Tibial nerve (tissue), 4 donors: ENCODE measurements at regions not wholly inside any gene's neighbourhood (a gene's known extent, or its start where the extent isn't known, plus 50 kb on each side); places are given as distances from the start of the nearest gene placed in this dataset.

Experiments used
- DNase-seq, 2 donors: peaks; one replicate each; pipeline ENCODE4 v3.0.0-alpha.2; 2019; ENCODE audit warnings: low spot score in 2 of 2
- H3K27ac ChIP-seq, 4 donors: fragments of 200-600 bp; sonication (generic) in 3 of 4; one replicate each; pipeline ENCODE4 v1.5.1; 2017 to 2019; ENCODE audit warnings: mild to moderate bottlenecking in 1 of 4
- H3K27me3 ChIP-seq, 2 donors: fragments of 200-600 bp; sonication (generic) in 1 of 2; one replicate each; pipeline versions ENCODE4 v1.5.1 to v1.6.0; 2017 to 2019
- H3K36me3 ChIP-seq, 3 donors: fragments of 200-600 bp; sonication (generic); one replicate each; pipeline ENCODE4 v1.5.1; 2018 to 2019
- H3K4me1 ChIP-seq, 4 donors: fragments of 200-600 bp; sonication (generic) in 3 of 4; one replicate each; pipeline ENCODE4 v1.5.1; 2017 to 2019
- H3K4me3 ChIP-seq, 4 donors: fragments of 200-600 bp; sonication (generic) in 3 of 4; one replicate each; pipeline ENCODE4 v1.5.1; 2017 to 2019; ENCODE audit warnings: mild to moderate bottlenecking in 1 of 4, moderate library complexity in 1 of 4
- H3K9me3 ChIP-seq, 4 donors: fragments of 200-600 bp; sonication (generic) in 3 of 4; one replicate each; pipeline ENCODE4 v1.5.1; 2017 to 2019
- EP300 ChIP-seq, 2 donors: sonication (generic); formaldehyde crosslinking; IDR thresholded peaks; one replicate each; pipeline ENCODE4 v1.6.1; 2017; ENCODE audit warnings: antibody characterized with exemption in 2 of 2, mild to moderate bottlenecking in 1 of 2
- POLR2A ChIP-seq, 2 donors: fragments of 450-650 bp; IDR thresholded peaks; one replicate each; pipeline ENCODE4 v1.6.1; 2017; ENCODE audit warnings: antibody characterized with exemption in 2 of 2, mild to moderate bottlenecking in 2 of 2, moderate library complexity in 2 of 2
- WGBS, 2 donors: methylation state at CpG; one replicate each; pipeline ENCODE4 v1.1.5; 2018; 5-methylcytosine and 5-hydroxymethylcytosine counted together
- TF ChIP-seq, protein P1 (sequence below), 5 experiments: fragments of 200-600 bp in 3 of 5; fragments of 450-650 bp in 2 of 5; sonication (generic) in 3 of 5; IDR thresholded peaks; one replicate each; pipeline ENCODE4 v1.5.1; 2016 to 2019; ENCODE audit warnings: antibody characterized with exemption in 5 of 5, mild to moderate bottlenecking in 3 of 5, moderate library complexity in 2 of 5

DNA sequence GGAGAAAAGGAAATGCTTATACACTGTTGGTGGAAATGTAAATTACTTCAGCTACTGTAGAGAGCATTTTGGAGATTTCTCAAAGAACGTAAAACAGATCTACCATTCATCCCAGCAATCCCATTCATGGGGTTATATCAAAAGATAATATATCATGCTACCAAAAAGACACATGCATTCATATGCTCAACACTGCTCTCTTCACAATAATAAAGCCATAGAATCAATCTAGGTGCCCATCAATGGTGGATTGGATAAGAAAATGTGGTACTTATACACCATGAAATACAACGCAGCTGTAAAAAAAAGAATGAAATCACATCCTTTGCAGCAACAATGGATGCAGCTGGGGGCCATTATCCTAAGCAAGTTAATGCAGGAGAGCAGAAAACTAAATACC, 1487.7 kb upstream of the SEL1L start:
- Histone ChIP-seq H3K36me3 (no peaks in the 10 kb centered on the region), H3K4me1 (no peaks in the 10 kb centered on the region), H3K27me3 (no peaks in the 10 kb centered on the region), H3K9me3 (no peaks in the 10 kb centered on the region), H3K4me3 (no peak overlapping the region), H3K27ac (no peak overlapping the region)
- DNase-seq = no peak
- WGBS, 2 donors = 51 to 53% methylated on average over 2 of the region's 2 CpGs
- no peak for TF ChIP-seq EP300 (IDR thresholded peaks at IDR 0.05)
- no peak for TF ChIP-seq POLR2A (IDR thresholded peaks at IDR 0.05)
- TF ChIP-seq, protein P1, sequence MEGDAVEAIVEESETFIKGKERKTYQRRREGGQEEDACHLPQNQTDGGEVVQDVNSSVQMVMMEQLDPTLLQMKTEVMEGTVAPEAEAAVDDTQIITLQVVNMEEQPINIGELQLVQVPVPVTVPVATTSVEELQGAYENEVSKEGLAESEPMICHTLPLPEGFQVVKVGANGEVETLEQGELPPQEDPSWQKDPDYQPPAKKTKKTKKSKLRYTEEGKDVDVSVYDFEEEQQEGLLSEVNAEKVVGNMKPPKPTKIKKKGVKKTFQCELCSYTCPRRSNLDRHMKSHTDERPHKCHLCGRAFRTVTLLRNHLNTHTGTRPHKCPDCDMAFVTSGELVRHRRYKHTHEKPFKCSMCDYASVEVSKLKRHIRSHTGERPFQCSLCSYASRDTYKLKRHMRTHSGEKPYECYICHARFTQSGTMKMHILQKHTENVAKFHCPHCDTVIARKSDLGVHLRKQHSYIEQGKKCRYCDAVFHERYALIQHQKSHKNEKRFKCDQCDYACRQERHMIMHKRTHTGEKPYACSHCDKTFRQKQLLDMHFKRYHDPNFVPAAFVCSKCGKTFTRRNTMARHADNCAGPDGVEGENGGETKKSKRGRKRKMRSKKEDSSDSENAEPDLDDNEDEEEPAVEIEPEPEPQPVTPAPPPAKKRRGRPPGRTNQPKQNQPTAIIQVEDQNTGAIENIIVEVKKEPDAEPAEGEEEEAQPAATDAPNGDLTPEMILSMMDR (IDR thresholded peaks at IDR 0.05) = no peak

DNA sequence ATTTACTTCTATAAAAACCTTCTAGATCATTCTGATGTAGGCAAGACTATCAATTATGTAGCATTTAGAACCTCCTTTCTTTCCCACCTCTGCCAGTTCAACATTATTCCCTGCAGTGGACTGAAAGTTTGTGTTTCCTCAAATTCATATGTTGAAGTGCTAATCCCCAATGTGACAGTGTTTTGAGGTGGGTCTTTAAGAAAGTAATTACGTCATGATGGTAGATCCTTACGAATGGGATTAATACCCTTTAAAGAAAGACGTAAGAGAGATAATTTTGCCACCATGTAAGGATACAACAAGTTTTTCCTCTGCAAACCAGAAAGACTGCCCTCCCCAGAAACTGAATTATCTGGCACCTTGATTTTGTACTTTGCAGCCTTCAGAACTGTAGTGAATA, 1489.7 kb upstream of the SEL1L start:
- 76 to 79% methylated on average over 3 of the region's 3 CpGs for WGBS, 2 donors
- Histone ChIP-seq H3K27ac (no peak overlapping the region), H3K36me3 (no peaks in the 10 kb centered on the region), H3K4me1 (no peaks in the 10 kb centered on the region), H3K27me3 (no peaks in the 10 kb centered on the region), H3K9me3 (no peaks in the 10 kb centered on the region), H3K4me3 (no peak overlapping the region)
- TF ChIP-seq POLR2A (IDR thresholded peaks at IDR 0.05) = no peak
- TF ChIP-seq, protein P1 (IDR thresholded peaks at IDR 0.05) = no peak
- TF ChIP-seq EP300 (IDR thresholded peaks at IDR 0.05) = no peak
- DNase-seq = no peak

DNA sequence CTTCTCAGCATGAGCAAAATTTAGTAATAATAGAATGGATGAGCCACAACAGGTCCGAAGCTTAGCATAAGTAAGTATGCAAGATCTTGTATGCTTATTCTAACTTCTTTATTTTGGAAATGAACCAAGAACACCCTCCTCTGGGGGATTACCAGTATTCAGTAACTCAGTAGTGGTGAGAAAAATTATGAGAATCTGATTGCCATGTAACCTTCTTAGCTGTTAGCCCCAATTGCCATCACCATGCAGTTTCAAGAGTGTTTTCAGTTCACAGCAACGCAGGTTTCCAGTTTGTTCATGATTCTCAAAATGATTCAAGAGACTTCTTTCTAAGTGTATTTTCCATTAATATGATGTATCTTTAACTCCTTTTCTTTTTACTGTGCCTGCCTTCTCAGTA, 1507.6 kb upstream of the SEL1L start:
- Histone ChIP-seq H3K27ac (no peak overlapping the region), H3K36me3 (no peaks in the 10 kb centered on the region), H3K4me1 (no peaks in the 10 kb centered on the region), H3K9me3 (no peaks in the 10 kb centered on the region), H3K4me3 (no peak overlapping the region), H3K27me3 (no peaks in the 10 kb centered on the region)
- TF ChIP-seq POLR2A (IDR thresholded peaks at IDR 0.05) = no peak
- TF ChIP-seq, protein P1 (IDR thresholded peaks at IDR 0.05) = no peak
- no peak for TF ChIP-seq EP300 (IDR thresholded peaks at IDR 0.05)
- 60 to 62% methylated on average over 2 of the region's 2 CpGs for WGBS, 2 donors
- DNase-seq = no peak

DNA sequence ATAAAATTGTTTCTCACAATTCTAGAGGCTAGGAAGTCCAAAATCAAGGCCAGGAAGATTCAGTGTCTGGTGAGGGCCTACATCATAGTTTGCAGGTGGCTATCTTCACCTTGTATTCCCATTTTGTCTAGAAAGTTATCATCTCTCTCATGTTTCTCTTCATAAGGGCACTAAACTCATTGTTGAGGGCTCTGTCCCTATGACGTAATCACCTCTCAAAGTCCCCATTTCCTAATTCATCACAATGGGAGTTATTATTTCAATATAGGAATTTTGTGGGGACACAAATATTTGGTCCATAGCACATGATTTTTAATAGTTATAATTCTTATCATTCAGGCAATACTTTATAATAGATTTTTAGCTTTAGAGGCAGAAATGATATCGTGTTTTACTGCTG, 1509.2 kb upstream of the SEL1L start:
- H3K27me3 ChIP-seq = no peaks in the 10 kb centered on the region
- DNase-seq = no peak
- no peaks in the 10 kb centered on the region for H3K36me3 ChIP-seq
- WGBS, 2 donors = 75 to 78% methylated on average over 2 of the region's 2 CpGs
- no peak overlapping the region for H3K27ac ChIP-seq
- peaks cover 0 to 5% (median 0%) of the 10 kb centered on the region in 4 donors for H3K4me1 ChIP-seq
- H3K4me3 ChIP-seq = no peak overlapping the region
- no peaks in the 10 kb centered on the region for H3K9me3 ChIP-seq
- TF ChIP-seq EP300 (IDR thresholded peaks at IDR 0.05) (no peak), POLR2A (IDR thresholded peaks at IDR 0.05) (no peak)
- TF ChIP-seq, protein P1 (IDR thresholded peaks at IDR 0.05) = no peak

DNA sequence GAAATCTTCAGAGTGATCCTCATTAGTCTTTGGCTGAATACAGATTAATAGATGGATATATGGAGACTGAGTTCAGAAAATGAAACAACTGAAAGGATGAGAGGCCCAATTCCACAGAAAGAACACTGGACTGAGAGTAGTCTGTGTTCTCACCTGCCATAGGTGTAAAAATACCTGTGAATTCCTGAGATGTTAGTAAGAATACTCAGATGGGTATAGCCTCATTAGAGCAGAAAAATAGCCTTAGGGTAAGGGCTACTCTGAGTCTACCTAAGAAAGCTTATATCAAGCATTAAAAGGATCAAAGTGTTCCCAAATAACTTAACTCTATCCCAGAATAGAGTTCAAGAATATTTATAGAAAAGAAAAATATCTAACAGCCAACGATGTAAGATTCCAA, 1510.3 kb upstream of the SEL1L start:
- no peak overlapping the region for H3K4me3 ChIP-seq
- H3K9me3 ChIP-seq = no peaks in the 10 kb centered on the region
- TF ChIP-seq POLR2A (IDR thresholded peaks at IDR 0.05) = no peak
- TF ChIP-seq, protein P1 (IDR thresholded peaks at IDR 0.05) = no peak
- no peak for TF ChIP-seq EP300 (IDR thresholded peaks at IDR 0.05)
- no peak for DNase-seq
- WGBS, 2 donors = 50 to 61% methylated on average over 1 of the region's 1 CpG
- H3K4me1 ChIP-seq = peaks cover 0 to 5% (median 0%) of the 10 kb centered on the region in 4 donors
- no peaks in the 10 kb centered on the region for H3K27me3 ChIP-seq
- H3K36me3 ChIP-seq = no peaks in the 10 kb centered on the region
- H3K27ac ChIP-seq = no peak overlapping the region
